Aorta (tissue), 5 donors: ENCODE measurements at regions not wholly inside any gene's neighbourhood (a gene's known extent, or its start where the extent isn't known, plus 50 kb on each side); places are given as distances from the start of the nearest gene placed in this dataset.

Experiments
- ATAC-seq: fragments of 200-7000 bp; cut with Tn5 transposase; one replicate; pipeline ENCODE4 v1.9.1; 2022; ENCODE audit warnings: moderate library complexity; ENCODE audit not compliant: low FRiP score
- DNase-seq, 2 donors: peaks; one replicate each; pipeline ENCODE4 v3.0.0-alpha.2; 2020
- H3K27ac ChIP-seq, 2 donors: one replicate each; pipeline ENCODE4 v1.5.1; 2013; ENCODE audit warnings: low read length in 2 of 2, mild to moderate bottlenecking in 2 of 2, moderate library complexity in 2 of 2, control low read depth in 1 of 2, inconsistent platforms in 1 of 2, low read depth in 1 of 2
- H3K27me3 ChIP-seq, 2 donors: one replicate each; pipeline ENCODE4 v1.6.1; 2013; ENCODE audit warnings: control low read depth in 1 of 2, low read length in 1 of 2, mild to moderate bottlenecking in 1 of 2, moderate library complexity in 1 of 2; ENCODE audit not compliant: insufficient read depth in 2 of 2, control insufficient read depth in 1 of 2
- H3K36me3 ChIP-seq, 2 donors: one replicate each; pipeline ENCODE4 v1.6.1; 2013; ENCODE audit warnings: control low read depth in 1 of 2, low read length in 1 of 2, mild to moderate bottlenecking in 1 of 2; ENCODE audit not compliant: insufficient read depth in 2 of 2, control insufficient read depth in 1 of 2
- H3K4me1 ChIP-seq, 2 donors: one replicate each; pipeline ENCODE4 v1.6.1; 2013; ENCODE audit warnings: low read length in 2 of 2, control low read depth in 1 of 2, mild to moderate bottlenecking in 1 of 2, moderate library complexity in 1 of 2; ENCODE audit not compliant: insufficient read depth in 2 of 2, control insufficient read depth in 1 of 2
- H3K4me3 ChIP-seq, 2 donors: one replicate each; pipeline ENCODE4 v1.5.1; 2013; ENCODE audit warnings: low read length in 2 of 2, control low read depth in 1 of 2, mild to moderate bottlenecking in 1 of 2
- H3K9me3 ChIP-seq: one replicate; pipeline ENCODE4 v1.6.1; 2013; ENCODE audit warnings: mild to moderate bottlenecking, low read length; ENCODE audit not compliant: control insufficient read depth
- WGBS, 2 donors: extraction: QIAGEN DNeasy Blood & Tissue Kit; methylation state at CpG; one replicate each; pipeline ENCODE4 v1.1.7; 2013; 5-methylcytosine and 5-hydroxymethylcytosine counted together
- intact Hi-C, 2 donors: fragments of 100-400 bp; cut with DNase I; formaldehyde crosslinking; loops; one replicate each; pipeline versions ENCODE4 v1.14.2 to v1.15.0; 2022
- donor health status: healthy with polysubstance abuse.
- donor health status: Bipolar disorder and iron deficiency.
- donor health status: DM: no; HTN: no; CAD: no.
- donor health status: DM: no; HTN: no; CAD: no.
- donor health status: DM: yes; HTN: yes; CAD: no.

DNA sequence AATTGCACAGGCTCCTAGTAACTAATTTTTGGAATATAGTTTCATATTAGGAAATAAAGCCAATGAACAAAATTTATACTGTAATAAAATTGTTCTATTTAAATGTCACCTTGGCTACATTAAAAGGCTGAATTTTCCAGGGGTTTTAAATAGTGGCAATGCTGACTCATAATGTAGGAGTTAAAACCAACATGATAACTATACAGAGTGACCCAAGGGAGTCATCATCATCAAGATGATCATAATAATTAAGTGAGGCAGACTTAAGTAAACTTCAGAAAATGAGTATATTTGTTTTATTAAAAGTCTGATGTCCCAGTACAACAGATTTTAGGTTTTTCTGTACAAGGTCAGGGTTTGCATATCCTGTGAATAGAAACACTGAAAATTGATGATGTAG is 183.4 kb downstream of the PLPPR4 start:
- Histone ChIP-seq H3K4me3 (no peak overlapping the region), H3K27ac (no peak overlapping the region), H3K36me3 (no peaks in the 10 kb centered on the region), H3K9me3 (no peaks in the 10 kb centered on the region), H3K4me1 (no peaks in the 10 kb centered on the region), H3K27me3 (no peaks in the 10 kb centered on the region)
- ATAC-seq = no peak
- intact Hi-C loops = no loop called here
- DNase-seq = no peak

DNA sequence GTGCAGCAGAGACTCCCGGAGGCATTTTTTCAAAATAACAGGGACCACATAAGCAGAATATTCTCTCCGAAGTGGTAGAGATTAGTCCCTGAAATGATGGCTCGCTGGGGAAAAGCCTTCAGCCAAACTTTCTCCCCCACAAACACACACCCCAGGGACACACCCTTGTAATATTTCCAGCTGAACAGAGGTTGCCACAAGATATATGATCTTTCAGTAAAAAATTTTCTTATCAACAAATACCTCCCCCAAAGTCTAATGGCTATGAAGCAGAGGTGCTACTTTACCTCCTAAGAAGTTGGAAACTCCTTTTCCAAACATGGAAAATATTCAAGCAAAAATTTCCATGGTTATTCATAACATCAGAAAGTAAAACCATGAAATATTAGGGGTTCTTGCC is 190.2 kb upstream of the PALMD start:
- Histone ChIP-seq H3K4me1 (no peaks in the 10 kb centered on the region), H3K4me3 (no peak overlapping the region), H3K36me3 (no peaks in the 10 kb centered on the region), H3K9me3 (no peaks in the 10 kb centered on the region), H3K27me3 (no peaks in the 10 kb centered on the region), H3K27ac (no peak overlapping the region)
- no peak for ATAC-seq
- 50 to 55% methylated on average over 3 of the region's 3 CpGs for WGBS, 2 donors
- no peak for DNase-seq
- intact Hi-C loops = no loop called here

DNA sequence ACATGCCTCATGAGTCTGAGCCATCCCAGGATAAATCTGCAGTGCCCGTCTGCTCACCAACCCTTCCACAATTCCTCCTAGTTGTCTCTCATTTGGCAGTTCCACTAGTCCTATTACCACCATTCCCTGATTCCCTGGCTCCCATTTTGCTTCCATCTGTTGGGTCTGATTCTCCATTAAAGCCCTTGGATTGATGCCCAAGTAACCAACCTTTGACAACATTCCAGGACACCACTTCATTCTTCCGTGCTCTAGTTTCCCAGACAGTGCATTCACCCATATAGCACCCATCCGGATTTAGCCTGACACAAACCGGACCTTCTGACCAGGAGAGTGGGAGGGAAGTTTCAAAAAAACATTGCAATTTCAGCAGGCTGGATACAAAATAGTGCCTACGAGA is 189.4 kb upstream of the PALMD start:
- 68 to 70% methylated on average over 5 of the region's 5 CpGs for WGBS, 2 donors
- DNase-seq (no peak), ATAC-seq (no peak)
- H3K36me3 ChIP-seq = no peaks in the 10 kb centered on the region
- no peak overlapping the region for H3K4me3 ChIP-seq
- no peaks in the 10 kb centered on the region for H3K27me3 ChIP-seq
- intact Hi-C loops = no loop called here
- H3K9me3 ChIP-seq = no peaks in the 10 kb centered on the region
- no peak overlapping the region for H3K27ac ChIP-seq
- H3K4me1 ChIP-seq = no peaks in the 10 kb centered on the region

- Histone ChIP-seq H3K4me1 (no peaks in the 10 kb centered on the region), H3K27ac (no peak overlapping the region), H3K27me3 (no peaks in the 10 kb centered on the region), H3K9me3 (no peaks in the 10 kb centered on the region), H3K36me3 (no peaks in the 10 kb centered on the region), H3K4me3 (no peak overlapping the region)
- no peak for DNase-seq
- no peak for ATAC-seq
- intact Hi-C loops = no loop called here
- WGBS, 2 donors = 62 to 69% methylated on average over 4 of the region's 4 CpGs
Observed at GRCh38 chr1:99457381-99458165, 188.3 kb upstream of the PALMD start.

GRCh38 chr1:99461499-99461898 is 184.4 kb upstream of the PALMD start:
- no peaks in the 10 kb centered on the region for H3K9me3 ChIP-seq
- no peaks in the 10 kb centered on the region for H3K4me1 ChIP-seq
- no peaks in the 10 kb centered on the region for H3K27me3 ChIP-seq
- DNase-seq = no peak
- no peak overlapping the region for H3K27ac ChIP-seq
- H3K36me3 ChIP-seq = no peaks in the 10 kb centered on the region
- WGBS, 2 donors = 88 to 93% methylated on average over 2 of the region's 2 CpGs
- no peak for ATAC-seq
- intact Hi-C loops = no loop called here
- H3K4me3 ChIP-seq = no peak overlapping the region

GRCh38 chr1:99464738-99465137 is 181.2 kb upstream of the PALMD start:
- ATAC-seq (no peak), DNase-seq (no peak)
- intact Hi-C loops = no loop called here
- no peaks in the 10 kb centered on the region for H3K9me3 ChIP-seq
- no peak overlapping the region for H3K27ac ChIP-seq
- H3K27me3 ChIP-seq = no peaks in the 10 kb centered on the region
- no peak overlapping the region for H3K4me3 ChIP-seq
- no peaks in the 10 kb centered on the region for H3K36me3 ChIP-seq
- H3K4me1 ChIP-seq = no peaks in the 10 kb centered on the region
- 87 to 100% methylated on average over 1 of the region's 1 CpG for WGBS, 2 donors

GRCh38 chr1:99465176-99465900 is 180.6 kb upstream of the PALMD start:
- intact Hi-C loops = no loop called here
- no peaks in the 10 kb centered on the region for H3K4me1 ChIP-seq
- 73 to 79% methylated on average over 3 of the region's 3 CpGs for WGBS, 2 donors
- H3K27ac ChIP-seq = no peak overlapping the region
- no peaks in the 10 kb centered on the region for H3K9me3 ChIP-seq
- H3K36me3 ChIP-seq = no peaks in the 10 kb centered on the region
- no peaks in the 10 kb centered on the region for H3K27me3 ChIP-seq
- no peak for ATAC-seq
- H3K4me3 ChIP-seq = no peak overlapping the region
- no peak for DNase-seq

- H3K9me3 ChIP-seq = no peaks in the 10 kb centered on the region
- no peak overlapping the region for H3K4me3 ChIP-seq
- no peaks in the 10 kb centered on the region for H3K27me3 ChIP-seq
- intact Hi-C loops = no loop called here
- no peak overlapping the region for H3K27ac ChIP-seq
- H3K4me1 ChIP-seq = no peaks in the 10 kb centered on the region
- ATAC-seq (no peak), DNase-seq (no peak)
- H3K36me3 ChIP-seq = no peaks in the 10 kb centered on the region
- 89% methylated on average over 4 of the region's 4 CpGs for WGBS, 2 donors
Observed at GRCh38 chr1:99467645-99468044, 178.3 kb upstream of the PALMD start.

GRCh38 chr1:99469550-99469971 is 176.4 kb upstream of the PALMD start:
- Histone ChIP-seq H3K4me1 (no peaks in the 10 kb centered on the region), H3K27ac (no peak overlapping the region), H3K27me3 (no peaks in the 10 kb centered on the region), H3K4me3 (no peak overlapping the region), H3K9me3 (no peaks in the 10 kb centered on the region), H3K36me3 (no peaks in the 10 kb centered on the region)
- ATAC-seq (no peak), DNase-seq (no peak)
- WGBS, 2 donors = 42 to 46% methylated on average over 2 of the region's 2 CpGs
- intact Hi-C loops = no loop called here
